Stimulated activated CD8-positive, alpha-beta memory T cell treated with anti-CD3 and anti-CD28 coated beads, Interleukin-2, amount 100 ng/mL, for 1 hour (primary cell): ENCODE measurements at regions not wholly inside any gene's neighbourhood (a gene's known extent, or its start where the extent isn't known, plus 50 kb on each side); places are given as distances from the start of the nearest gene placed in this dataset.

ENCODE experiments used
- DNase-seq, 2 donors: peaks; one replicate each; pipeline ENCODE4 v3.0.0-alpha.2; 2020; ENCODE audit warnings: low read depth in 2 of 2

DNA sequence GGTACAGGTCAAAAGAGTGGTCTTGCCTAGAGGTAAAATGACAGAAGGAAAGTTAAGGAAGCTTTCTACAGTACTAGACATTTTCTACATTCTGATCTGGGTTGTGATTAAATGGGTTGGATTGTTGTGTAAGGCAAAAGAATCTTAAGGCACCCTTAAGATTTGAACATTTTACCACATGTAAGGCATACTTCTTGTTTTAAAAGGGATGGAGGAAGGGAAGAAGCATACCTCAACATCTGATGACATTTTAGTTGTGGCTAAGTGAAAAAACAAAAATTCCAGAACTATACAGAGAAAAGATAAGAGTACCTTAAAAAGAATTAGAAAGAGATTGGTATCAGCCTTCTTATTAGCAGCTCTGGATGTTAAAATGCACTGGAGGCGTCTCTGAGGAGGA lies 356.0 kb upstream of the CADM1 start:
- DNase-seq: no peak

DNA sequence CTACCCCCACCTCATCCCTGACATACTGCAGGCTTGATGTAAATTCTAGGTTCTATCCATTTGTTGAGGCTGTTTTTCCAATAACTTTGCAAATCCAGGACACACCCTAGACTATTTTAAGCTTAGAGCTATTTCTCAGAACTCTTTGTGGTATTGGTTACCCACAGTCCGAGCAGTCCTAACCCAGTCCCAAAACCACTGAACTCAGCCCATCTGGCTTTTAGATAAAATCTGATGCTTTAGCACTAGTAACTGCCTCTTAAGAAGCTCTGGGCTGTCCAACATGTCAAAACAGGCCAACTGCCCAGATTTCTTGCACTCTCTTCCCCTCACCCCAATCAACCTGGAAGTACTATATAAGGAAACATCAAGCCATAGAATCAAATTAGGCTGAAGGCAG lies 344.4 kb upstream of the CADM1 start:
- no peak for DNase-seq

DNA sequence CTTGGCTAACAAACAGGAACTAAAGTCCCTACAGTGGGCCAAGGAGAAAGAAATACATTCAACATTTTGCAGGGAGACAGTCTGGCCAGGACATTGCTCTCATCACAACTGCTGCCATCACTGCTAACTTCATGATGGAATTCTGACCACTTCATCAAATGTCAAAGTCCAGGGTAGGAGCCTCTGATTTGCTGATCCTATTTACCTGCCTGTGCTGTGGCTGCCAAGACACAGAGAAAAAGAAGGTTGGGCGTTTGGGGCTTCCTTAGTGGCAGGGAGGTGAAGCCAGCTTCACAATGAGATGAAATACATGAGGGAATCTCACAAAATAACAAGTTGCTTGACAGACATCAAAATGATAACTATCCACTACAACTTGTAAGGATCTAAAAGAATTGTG lies 343.9 kb upstream of the CADM1 start:
- DNase-seq: no peak

DNA sequence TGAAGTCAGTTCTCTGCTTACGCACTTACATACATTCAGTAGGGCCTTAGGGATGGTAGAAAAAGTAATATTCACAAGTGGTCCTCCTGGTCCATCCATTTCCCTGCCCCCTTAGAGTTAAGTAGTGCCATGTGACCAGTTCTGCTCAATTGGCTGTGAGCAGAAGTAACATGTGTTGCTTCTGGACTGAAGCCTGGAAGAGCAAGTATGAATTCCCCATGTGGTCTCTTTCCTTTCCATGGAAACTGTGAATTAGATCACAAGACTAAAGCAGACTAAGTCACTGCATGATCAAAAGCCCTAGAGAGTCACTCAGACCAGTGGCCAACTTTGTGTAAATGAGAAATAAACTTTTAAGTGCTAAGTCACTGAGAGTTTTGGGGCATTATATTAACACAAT lies 341.7 kb upstream of the CADM1 start:
- no peak for DNase-seq

DNA sequence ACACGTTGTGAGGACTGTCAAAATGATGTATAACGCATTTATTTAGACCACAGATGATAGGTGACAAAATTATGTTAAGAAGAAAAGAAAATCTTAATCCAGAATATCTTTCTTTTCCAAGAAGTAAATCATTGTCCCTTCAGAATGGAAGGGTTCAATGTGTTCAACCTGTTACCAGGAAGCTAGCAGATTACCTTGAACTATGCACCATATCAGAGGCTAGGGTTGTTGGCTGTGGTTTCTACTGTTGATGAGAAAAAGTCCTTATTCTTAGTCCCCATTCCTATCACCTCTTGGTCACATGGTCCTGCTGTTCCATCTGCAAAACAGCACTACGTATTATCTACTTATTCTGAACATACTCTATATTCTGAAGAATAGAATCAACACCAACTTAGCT lies 339.5 kb upstream of the CADM1 start:
- no peak for DNase-seq

DNA sequence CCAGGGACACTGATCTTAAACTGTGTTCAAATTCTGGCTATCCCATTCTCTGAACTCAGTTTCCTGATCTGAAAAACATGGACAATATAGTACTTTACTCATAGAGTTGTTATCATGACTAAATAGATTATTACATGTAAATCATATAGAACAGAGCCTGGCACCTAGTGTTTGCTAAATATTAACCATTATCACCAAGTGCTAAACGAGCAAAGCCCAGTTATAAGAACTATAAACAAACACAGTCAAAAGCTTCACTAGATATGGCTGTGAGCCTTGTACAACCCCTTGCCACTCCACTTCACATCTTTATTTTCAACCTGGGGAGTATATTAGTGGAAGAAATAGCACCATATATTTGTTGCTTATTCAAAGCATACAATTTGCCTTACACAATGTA lies 338.9 kb upstream of the CADM1 start:
- no peak for DNase-seq

DNA sequence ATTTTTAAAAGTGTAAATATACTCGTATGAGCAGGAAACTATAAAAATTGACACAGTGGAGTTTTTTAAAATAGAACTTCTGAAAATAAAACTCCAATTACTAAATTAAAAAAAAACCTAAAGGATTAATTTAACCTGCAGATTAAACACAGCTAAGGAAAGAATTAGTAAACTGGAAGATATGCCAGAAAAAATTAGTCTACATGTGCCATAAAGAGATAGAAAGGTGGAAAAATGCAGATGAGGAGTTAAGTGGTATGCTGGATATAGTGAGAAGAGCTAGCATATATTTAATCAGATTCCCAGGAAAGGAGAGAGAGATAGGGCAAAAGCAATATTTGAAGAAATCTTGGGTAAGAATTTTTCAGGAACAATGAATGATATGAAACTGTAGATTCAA lies 315.8 kb upstream of the CADM1 start:
- DNase-seq: no peak

DNA sequence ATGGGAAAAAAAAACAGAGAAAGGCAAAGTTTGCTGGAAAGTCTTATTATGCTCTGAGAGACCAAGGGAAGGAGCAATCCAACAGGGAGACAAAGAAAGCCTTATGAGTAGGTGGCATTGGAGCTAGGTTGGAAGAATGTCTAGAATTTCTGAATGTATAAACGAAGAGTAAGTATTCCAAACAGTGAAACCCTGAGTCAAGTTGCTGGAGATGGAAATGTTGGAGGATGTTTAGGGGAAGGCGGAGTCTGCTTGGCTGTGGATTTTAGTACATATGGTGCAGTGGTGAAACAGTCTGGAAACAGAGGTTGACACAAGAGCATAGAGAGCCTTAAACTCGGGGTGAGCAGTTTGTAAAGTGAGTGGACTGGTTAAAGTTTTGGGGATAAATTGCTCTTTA lies 314.8 kb upstream of the CADM1 start:
- DNase-seq: no peak

DNA sequence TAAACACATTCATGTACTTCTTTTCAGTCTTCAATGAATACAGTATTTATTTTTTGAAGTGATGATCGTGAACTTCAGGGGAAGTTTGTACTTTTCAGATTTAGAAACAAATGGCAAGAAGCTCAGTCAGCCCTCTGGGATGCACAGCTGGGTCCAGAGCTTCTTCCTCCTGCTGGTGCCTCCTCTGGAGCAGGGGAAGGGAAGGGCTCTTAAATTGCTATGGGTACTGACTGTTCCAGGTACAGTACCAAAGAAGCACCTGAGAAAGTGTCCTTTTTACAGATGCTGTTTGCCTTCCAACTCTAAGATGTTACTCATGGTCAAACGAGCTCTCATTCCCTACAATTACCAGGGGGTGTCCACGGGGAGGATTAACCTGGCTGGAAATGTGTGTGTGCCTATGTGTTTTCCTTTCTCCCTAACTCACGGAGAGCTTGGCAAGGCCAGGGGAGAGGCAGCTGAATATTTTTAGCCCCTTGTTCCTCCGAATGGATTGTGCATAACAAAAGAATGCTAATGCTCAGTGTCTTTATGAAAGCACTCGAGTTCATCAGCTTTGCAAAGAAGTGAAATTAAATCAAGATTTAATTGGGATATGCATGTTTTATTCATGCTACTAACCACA lies 313.7 kb upstream of the CADM1 start:
- DNase-seq: no peak

DNA sequence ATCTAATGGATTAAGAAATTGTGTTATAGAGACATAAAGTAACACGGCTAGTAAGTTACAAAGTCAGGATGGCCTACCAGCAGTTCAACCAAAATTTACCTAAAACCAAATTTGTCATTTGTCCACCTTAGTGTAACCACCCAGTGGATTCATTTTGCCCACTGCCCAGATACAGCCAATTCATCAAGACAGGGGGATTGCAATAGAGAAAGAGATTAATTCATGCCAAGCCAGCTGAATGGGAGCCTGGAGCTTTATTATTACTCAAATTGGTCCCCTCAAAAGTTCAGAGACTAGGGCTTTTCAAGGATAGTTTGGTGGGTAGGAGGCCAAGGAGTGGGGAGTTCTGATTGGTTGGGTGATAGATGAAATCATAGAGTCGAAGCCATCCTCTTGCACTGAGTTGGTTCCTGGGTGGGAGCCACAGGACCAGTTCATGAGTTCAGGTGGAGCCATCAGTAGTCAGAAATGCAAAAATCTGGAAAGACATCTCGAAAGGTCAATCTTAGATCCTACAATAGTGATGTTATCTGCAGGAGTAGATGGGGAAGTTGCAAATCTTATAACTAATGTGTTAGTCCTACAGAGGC lies 304.2 kb upstream of the CADM1 start:
- DNase-seq: no peak

DNA sequence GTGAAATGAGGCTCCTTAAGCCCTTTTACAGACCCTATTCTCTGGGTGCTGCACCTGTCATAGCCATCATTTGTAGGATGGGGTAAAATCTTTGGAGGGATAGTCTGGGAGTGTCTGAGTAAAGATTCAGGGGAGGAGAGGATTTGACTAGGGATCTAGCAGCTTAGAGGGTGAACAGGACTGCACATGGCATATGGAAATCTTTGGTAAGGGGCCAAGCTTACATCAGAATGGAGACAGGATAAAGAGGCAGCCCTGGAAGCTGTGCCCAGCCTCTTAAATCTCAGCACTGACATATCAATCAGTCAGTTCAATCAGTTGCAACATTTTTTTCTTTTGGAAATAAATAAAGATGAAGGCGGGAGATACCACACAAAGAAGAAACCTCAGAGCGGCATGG lies 301.8 kb upstream of the CADM1 start:
- no peak for DNase-seq

DNA sequence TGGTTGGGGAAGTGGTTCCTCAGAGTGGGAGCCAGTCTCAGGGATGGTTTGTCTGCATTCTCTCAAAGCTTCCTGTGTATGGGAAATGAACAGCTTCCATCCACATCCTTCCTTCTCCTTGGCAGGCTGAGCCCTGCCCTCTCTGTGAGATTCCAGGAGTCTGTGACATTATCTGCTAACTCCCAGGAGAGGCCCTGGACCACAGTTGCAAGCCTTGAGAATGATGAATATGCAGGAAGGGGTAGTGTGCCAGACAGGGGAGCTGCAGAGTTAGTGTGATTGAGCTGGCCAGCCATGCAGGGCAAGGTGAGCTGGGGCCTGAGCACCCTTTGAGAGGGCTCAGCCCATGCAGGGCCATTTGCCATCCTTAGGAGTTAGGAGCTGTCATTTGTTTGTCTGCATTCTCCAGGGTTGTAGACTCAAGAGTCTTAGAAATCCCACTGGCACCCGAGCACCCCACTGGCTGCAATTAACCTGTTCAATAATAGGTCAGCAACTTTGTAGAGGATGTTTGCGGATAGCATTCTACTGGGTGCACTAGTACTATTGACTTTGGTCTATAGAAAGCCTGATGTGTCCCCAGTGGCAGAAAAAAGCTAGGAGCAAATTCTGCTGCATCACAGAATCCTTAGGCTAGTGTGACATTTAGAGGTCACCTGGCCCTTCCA lies 299.0 kb upstream of the CADM1 start:
- no peak for DNase-seq

DNA sequence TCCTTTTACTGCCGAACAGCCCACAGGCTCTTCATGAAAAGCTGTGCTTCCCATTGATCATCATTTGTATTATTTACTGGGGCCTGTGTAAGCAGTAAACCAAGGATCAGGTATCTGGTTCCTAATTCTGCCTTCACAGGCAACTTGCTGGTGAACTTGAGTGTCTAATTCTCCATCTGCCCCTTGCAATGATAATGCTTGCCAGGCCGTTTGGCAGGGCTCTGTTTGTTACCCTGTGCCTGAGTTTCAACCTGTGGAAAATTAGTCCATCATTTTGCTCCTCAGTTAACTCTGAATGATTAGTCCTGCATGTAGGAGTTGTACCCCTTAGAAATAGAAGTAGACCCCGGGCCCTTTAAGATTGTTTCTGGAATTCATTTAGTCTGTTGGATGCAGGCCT lies 298.4 kb upstream of the CADM1 start:
- DNase-seq: no peak

DNA sequence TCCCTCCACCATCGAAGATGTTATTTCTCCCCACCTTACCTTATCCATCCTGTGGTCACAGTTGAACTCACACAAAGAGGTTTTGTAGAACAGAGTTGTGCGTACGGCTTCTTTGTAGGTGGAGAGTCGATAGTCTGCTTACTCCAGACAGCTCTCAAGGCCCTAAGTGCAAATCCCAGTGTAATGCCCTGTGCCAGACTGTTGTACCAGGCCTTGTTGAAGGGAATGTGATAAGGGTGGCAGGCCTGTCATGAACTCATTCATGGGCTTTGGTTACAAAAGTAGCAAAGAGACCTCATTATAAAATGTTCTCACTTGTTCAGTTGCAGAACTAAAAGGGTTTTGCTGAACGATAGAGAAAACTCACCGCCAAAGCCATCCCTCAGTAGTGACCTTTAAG lies 288.7 kb upstream of the CADM1 start:
- DNase-seq: no peak

DNA sequence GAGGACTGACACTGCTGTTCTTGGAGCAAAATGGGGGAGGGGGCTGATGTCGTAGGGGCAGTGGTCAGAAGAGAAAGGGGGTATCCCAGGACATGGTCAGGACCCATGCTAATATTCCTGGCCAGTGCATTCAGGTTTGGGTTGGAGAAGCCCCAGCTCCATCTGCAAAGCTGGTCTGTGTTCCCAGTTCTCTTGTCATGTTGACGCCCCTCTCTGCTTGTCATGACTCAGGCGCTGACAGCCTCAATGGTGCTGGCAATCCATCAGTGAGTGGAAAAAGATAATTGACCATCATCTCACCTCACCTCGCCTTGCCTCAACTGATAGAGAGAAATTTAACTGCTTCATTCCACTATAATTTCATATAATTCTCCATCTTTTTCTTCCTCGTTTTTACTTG lies 283.1 kb upstream of the CADM1 start:
- DNase-seq: no peak

DNA sequence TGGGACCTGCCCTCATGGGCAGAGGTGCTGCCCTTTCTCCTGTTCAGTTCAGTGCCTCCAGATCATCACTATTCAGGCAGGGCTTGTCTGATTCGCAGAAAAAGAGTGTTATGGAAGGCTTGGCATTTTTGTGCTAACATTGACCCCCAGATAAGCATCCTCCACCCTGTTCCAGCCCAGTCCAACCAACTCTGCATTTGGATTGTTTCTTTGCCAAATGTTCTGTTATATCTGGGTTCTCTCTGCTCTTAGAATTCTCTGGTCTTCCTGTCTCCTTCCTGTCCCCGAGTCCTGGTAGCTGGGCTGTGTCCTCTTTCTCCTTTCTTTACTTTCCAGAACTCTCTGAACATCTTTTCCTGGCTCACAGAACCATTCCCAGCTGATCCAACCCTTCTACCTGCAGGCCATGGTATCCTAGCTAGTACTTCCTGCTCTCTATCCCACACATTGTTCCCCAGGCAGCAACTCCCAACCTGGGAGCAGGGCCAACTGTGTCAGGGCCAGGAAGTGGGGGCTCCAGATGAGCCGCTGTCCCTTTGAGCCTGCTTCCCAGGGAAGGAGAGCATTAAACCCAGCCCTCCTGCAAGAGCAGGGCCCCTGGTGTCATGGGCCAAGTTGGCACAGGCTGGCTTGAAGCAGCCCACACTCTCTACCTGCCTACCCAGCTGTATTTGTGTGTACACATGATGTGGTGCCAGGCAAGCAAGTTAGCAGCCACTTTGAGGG lies 280.7 kb upstream of the CADM1 start:
- no peak for DNase-seq

DNA sequence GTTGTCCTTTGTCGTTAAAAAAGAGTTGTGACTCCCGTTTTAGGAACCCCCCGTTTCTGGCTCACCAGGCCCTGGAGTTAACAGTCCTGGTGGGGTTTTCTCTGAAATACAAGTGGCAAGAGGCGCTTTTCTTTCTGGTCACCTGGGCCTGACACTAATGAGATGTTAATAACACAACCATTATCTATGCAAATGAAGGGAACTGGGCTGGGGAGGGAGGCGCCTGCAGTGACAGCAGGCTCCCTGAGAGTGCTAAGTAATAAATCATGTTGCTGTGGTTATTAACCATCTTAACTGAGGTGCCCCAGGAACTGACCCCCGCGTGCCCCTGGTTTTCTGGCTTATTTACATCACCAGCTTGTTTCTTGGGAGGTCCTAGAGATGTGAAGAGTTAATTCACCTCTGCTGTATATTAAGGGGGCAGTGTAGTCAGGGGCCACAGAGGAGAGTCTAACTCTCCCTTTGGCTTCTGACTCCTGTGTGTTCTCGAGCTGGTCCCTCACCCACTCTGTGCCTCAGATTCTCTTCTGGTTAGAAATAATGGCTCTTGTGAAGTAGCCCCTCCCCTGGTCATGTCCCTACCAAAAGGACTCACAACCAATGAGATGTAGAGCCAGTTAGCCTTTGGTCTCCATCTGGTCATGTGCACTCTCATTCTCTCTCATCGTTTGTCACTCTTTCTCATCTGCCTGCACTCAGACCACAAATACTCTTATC lies 276.6 kb upstream of the CADM1 start:
- DNase-seq: no peak

DNA sequence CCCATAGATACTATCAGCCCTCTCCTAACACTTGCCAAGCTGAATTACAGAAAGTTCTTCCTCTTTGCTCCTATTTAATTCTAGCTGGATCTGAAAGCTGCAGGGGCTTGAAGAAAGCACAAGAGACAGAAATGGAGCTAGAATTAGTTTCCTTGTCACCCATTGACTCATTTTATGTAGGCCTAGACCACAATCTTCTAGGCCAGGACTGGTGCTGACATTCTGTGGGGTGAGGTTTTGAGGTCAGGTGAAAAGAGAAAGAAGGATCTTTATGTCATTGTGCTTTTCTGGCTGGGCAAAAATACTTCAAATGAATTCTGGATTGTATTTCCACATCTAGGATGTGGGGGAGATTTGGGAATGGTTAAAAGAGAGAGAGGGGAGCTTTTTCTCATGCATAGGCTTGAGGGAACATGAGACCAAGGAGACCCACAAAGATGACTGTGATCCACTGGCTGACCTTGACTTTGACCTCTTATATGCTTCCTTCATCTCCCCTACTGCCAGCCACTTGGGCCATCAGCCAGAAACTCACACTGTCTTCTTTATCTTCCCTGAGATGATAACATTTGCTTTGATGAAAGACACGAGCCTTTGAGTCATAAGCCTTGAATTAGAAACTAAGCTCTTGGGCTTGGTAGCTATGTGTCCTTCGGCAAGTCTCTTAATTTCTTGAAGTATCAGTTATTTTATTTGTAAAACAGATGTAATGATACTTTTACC lies 274.9 kb upstream of the CADM1 start:
- no peak for DNase-seq

DNA sequence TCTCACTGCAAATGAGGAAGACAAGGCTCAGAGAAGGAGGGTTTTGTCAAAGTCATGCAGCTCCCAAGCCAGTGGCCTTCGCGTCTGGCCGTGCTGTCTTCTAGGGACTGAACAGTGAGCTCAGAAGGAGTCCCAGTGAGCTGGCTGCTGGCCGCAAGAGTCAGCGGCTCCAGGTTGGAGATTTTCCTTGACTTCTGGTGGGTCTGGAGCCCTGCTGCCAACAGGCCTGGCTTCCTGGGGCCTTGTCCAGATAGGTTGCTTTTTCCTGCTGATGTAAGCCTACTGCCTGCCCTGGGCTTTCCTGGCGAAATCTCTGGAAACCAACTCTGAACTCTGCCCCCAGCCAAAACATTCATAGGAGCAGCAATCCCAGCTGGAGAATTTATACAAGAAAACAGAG lies 272.7 kb upstream of the CADM1 start:
- DNase-seq: no peak

DNA sequence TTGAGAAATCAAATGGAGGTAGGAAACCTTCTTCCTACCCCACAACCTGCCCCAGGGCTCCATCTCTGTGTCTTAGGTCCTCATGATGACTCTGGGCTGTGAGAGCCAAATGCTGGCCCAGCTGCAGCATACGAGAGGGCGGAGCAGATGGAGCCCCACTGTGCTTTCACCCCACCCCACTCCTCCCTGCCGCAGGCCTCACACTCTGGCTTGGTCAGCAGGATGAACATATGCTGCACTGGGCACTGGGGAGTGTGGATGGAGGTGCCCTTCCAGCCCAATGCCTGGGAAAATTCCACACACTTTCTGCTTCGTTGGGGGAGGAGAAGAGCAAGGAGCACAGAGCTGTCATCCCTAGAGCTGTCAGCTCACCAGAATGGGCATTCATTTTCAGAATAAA lies 271.6 kb upstream of the CADM1 start:
- no peak for DNase-seq

DNA sequence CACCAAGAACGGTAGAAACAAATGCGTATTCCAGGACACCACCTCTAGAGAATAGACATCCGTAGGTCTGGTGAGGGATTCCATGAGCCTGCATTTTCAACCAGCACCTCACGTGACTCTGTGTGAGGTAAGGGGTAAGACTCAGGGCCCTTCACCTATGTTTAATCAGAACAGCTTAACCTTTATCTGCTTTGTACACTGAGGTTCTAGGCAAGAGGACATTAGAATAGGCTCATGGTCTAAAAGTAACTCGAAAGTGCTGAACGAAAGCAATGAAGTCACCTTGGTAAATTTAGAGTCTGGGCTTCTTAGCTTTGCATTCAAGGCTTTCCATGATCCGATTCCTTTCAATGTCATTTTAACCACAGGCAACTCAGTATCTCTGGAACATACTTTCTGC lies 270.5 kb upstream of the CADM1 start:
- DNase-seq: no peak

DNA sequence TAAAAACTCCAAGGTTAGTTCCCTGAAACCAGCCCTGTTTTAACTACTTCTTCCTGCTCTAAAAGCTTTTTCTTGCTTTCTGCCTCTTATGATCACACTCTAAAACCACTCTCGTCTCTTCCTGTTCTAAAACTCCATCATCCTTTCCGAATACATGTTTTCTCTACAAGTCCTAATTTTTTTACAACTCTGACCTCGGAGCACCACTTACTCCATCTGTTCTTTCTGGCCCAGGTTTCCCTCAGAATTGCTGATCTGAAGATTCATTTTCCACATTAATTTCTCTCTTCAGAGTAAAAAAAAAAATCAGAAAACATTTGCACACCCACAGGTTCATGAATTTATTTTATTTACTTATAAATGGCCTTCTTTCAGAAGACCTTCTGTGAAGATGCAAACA lies 265.7 kb upstream of the CADM1 start:
- no peak for DNase-seq
